Ascending aorta (tissue), 2 donors: ENCODE measurements at regions not wholly inside any gene's neighbourhood (a gene's known extent, or its start where the extent isn't known, plus 50 kb on each side); places are given as distances from the start of the nearest gene placed in this dataset.
"Not testable (repeated sequence)": the region's sequence is repeated elsewhere in the genome, so short reads cannot be mapped to it uniquely, and the experiment has no call there.

Experiments
- DNase-seq, 2 donors: peaks; one replicate each; pipeline ENCODE4 v3.0.0-alpha.2; 2019; ENCODE audit warnings: low spot score in 2 of 2
- H3K27ac ChIP-seq, 2 donors: fragments of 200-600 bp; sonication (generic); one replicate each; pipeline ENCODE4 v1.5.1; 2016 to 2017; ENCODE audit warnings: mild to moderate bottlenecking in 1 of 2
- H3K27me3 ChIP-seq: fragments of 200-600 bp; sonication (generic); one replicate; pipeline ENCODE4 v1.5.1; 2017
- H3K36me3 ChIP-seq, 2 donors: fragments of 200-600 bp; sonication (generic); one replicate each; pipeline ENCODE4 v1.5.1; 2016
- H3K4me1 ChIP-seq, 2 donors: fragments of 200-600 bp; sonication (generic); one replicate each; pipeline ENCODE4 v1.5.1; 2016 to 2017; ENCODE audit warnings: mild to moderate bottlenecking in 1 of 2
- H3K4me3 ChIP-seq, 2 donors: fragments of 200-600 bp; sonication (generic); one replicate each; pipeline ENCODE4 v1.5.1; 2016 to 2017; ENCODE audit warnings: mild to moderate bottlenecking in 1 of 2
- H3K9me3 ChIP-seq, 2 donors: fragments of 200-600 bp; sonication (generic); one replicate each; pipeline ENCODE4 v1.5.1; 2016
- CTCF ChIP-seq, 3 experiments: fragments of 200-600 bp in 2 of 3; fragments of 450-650 bp in 1 of 3; sonication (generic) in 2 of 3; IDR thresholded peaks; one replicate each; pipeline ENCODE4 v1.5.1; 2016 to 2019; ENCODE audit warnings: antibody characterized with exemption in 3 of 3, mild to moderate bottlenecking in 1 of 3, moderate library complexity in 1 of 3
- intact Hi-C: fragments of 100-400 bp; cut with DNase I; formaldehyde crosslinking; loops from one replicate; pipeline ENCODE4 v1.15.1; 2023

- TF ChIP-seq CTCF (IDR thresholded peaks at IDR 0.05) = no peak
- DNase-seq = no peak
- H3K4me1 ChIP-seq = no peaks in the 10 kb centered on the region
- H3K9me3 ChIP-seq = no peaks in the 10 kb centered on the region
- H3K27me3 ChIP-seq = no peaks in the 10 kb centered on the region
- H3K36me3 ChIP-seq = no peaks in the 10 kb centered on the region
- intact Hi-C loops = no loop called here
- H3K4me3 ChIP-seq = no peak overlapping the region
- H3K27ac ChIP-seq = no peak overlapping the region
Measured at GRCh38 chr3:98695796-98696195, 67.3 kb upstream of the ST3GAL6 start.

- H3K27ac ChIP-seq, H3K9me3 ChIP-seq, H3K4me1 ChIP-seq, H3K4me3 ChIP-seq, H3K27me3 ChIP-seq, intact Hi-C loops, DNase-seq, H3K36me3 ChIP-seq: not testable (repeated sequence)
Measured at GRCh38 chr3:98696296-98696695, 66.8 kb upstream of the ST3GAL6 start.

- no peak overlapping the region for H3K4me3 ChIP-seq
- no peak for TF ChIP-seq CTCF (IDR thresholded peaks at IDR 0.05)
- H3K27ac ChIP-seq = no peak overlapping the region
- H3K4me1 ChIP-seq = no peaks in the 10 kb centered on the region
- no peaks in the 10 kb centered on the region for H3K36me3 ChIP-seq
- intact Hi-C loops = no loop called here
- DNase-seq = no peak
- H3K9me3 ChIP-seq = no peaks in the 10 kb centered on the region
- no peaks in the 10 kb centered on the region for H3K27me3 ChIP-seq
Measured at GRCh38 chr3:98697225-98697624, 65.9 kb upstream of the ST3GAL6 start.

- DNase-seq = no peak
- H3K9me3 ChIP-seq = no peaks in the 10 kb centered on the region
Measured at GRCh38 chr3:98699132-98699531, 64.0 kb upstream of the ST3GAL6 start.

GRCh38 chr3:98701071-98701675, 62.0 kb upstream of the ST3GAL6 start:
- Histone ChIP-seq H3K4me1 (no peaks in the 10 kb centered on the region), H3K4me3 (no peak overlapping the region), H3K27ac (no peak overlapping the region), H3K9me3 (no peaks in the 10 kb centered on the region), H3K36me3 (no peaks in the 10 kb centered on the region), H3K27me3 (no peaks in the 10 kb centered on the region)
- TF ChIP-seq CTCF (IDR thresholded peaks at IDR 0.05) = no peak
- intact Hi-C loops = no loop called here
- DNase-seq = no peak

More at GRCh38 chr3:98699132-98699531, 64.0 kb upstream of the ST3GAL6 start:
- no peak for TF ChIP-seq CTCF (IDR thresholded peaks at IDR 0.05)
- Histone ChIP-seq H3K27ac (no peak overlapping the region), H3K4me3 (no peak overlapping the region), H3K4me1 (no peaks in the 10 kb centered on the region), H3K27me3 (no peaks in the 10 kb centered on the region), H3K36me3 (no peaks in the 10 kb centered on the region)
- intact Hi-C loops = no loop called here

GRCh38 chr3:98702166-98702565, 61.0 kb upstream of the ST3GAL6 start:
- no peak for TF ChIP-seq CTCF (IDR thresholded peaks at IDR 0.05)
- no peak overlapping the region for H3K27ac ChIP-seq
- intact Hi-C loops = no loop called here
- H3K27me3 ChIP-seq = no peaks in the 10 kb centered on the region
- no peaks in the 10 kb centered on the region for H3K36me3 ChIP-seq
- DNase-seq = no peak
- H3K4me3 ChIP-seq = no peak overlapping the region
- H3K4me1 ChIP-seq = no peaks in the 10 kb centered on the region
- no peaks in the 10 kb centered on the region for H3K9me3 ChIP-seq
